ENCODE measurements at regions not wholly inside any gene's neighbourhood (a gene's known extent, or its start where the extent isn't known, plus 50 kb on each side); places are given as distances from the start of the nearest gene placed in this dataset.
"Not testable (repeated sequence)": the region's sequence is repeated elsewhere in the genome, so short reads cannot be mapped to it uniquely, and the experiment has no call there.

DNA sequence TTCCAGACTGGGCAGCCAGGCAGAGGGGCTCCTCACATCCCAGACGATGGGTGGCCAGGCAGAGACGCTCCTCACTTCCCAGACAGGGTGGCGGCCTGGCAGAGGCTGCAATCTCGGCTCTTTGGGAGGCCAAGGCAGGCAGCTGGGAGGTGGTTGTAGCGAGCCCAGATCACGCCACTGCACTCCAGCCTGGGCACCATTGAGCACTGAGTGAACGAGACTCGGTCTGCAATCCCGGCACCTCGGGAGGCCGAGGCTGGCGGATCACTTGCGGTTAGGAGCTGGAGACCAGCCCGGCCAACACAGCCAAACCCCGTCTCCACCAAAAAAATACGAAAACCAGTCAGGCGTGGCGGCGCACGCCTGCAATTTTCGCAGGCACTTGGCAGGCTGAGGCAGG is 321.4 kb upstream of the SGCG start:
- TF ChIP-seq, protein P1, sequence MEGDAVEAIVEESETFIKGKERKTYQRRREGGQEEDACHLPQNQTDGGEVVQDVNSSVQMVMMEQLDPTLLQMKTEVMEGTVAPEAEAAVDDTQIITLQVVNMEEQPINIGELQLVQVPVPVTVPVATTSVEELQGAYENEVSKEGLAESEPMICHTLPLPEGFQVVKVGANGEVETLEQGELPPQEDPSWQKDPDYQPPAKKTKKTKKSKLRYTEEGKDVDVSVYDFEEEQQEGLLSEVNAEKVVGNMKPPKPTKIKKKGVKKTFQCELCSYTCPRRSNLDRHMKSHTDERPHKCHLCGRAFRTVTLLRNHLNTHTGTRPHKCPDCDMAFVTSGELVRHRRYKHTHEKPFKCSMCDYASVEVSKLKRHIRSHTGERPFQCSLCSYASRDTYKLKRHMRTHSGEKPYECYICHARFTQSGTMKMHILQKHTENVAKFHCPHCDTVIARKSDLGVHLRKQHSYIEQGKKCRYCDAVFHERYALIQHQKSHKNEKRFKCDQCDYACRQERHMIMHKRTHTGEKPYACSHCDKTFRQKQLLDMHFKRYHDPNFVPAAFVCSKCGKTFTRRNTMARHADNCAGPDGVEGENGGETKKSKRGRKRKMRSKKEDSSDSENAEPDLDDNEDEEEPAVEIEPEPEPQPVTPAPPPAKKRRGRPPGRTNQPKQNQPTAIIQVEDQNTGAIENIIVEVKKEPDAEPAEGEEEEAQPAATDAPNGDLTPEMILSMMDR (IDR thresholded peaks at IDR 0.05; ENCODE audit: extremely low read depth in 1 of 2, insufficient read depth in 1 of 2, low read depth in 1 of 2, low read length in 2 of 2) = not testable (repeated sequence)
- not testable (repeated sequence) for TF ChIP-seq EZH2 (IDR thresholded peaks at IDR 0.05; ENCODE audit: borderline replicate concordance, low read depth, low read length, severe bottlenecking)

All from endothelial cell of umbilical vein (primary cell).